ENCODE measurements at regions not wholly inside any gene's neighbourhood (a gene's known extent, or its start where the extent isn't known, plus 50 kb on each side); places are given as distances from the start of the nearest gene placed in this dataset.

- no peak overlapping the region for H3K4me3 ChIP-seq (replicated peaks in 1 of 2; ENCODE audit: low read depth in 2 of 2, low read length in 2 of 2)
- no peak for TF ChIP-seq CTCF (IDR thresholded peaks at IDR 0.05; ENCODE audit: low read depth, low read length)
- DNase-seq (ENCODE audit: low read depth in 2 of 2): no peak
Measured at GRCh38 chr11:45036010-45036409, 85.3 kb upstream of the TP53I11 start.

GRCh38 chr11:45036733-45037132 is 86.0 kb upstream of the TP53I11 start:
- no peak overlapping the region for H3K4me3 ChIP-seq (replicated peaks in 1 of 2; ENCODE audit: low read depth in 2 of 2, low read length in 2 of 2)
- no peak for TF ChIP-seq CTCF (IDR thresholded peaks at IDR 0.05; ENCODE audit: low read depth, low read length)

GRCh38 chr11:45037434-45038005 is 86.8 kb upstream of the TP53I11 start:
- no peak for DNase-seq (ENCODE audit: low read depth in 2 of 2)
- H3K4me3 ChIP-seq (replicated peaks in 1 of 2; ENCODE audit: low read depth in 2 of 2, low read length in 2 of 2): no peak overlapping the region
- TF ChIP-seq CTCF (IDR thresholded peaks at IDR 0.05; ENCODE audit: low read depth, low read length): no peak

More at GRCh38 chr11:45036733-45037132, 86.0 kb upstream of the TP53I11 start:
- DNase-seq (ENCODE audit: low read depth in 2 of 2): no peak

- TF ChIP-seq CTCF (IDR thresholded peaks at IDR 0.05; ENCODE audit: low read depth, low read length): no peak
- H3K4me3 ChIP-seq (replicated peaks in 1 of 2; ENCODE audit: low read depth in 2 of 2, low read length in 2 of 2): no peak overlapping the region
- DNase-seq (ENCODE audit: low read depth in 2 of 2): no peak
Measured at GRCh38 chr11:45038923-45039322, 88.2 kb upstream of the TP53I11 start.

GRCh38 chr11:45041596-45041995 is 90.9 kb upstream of the TP53I11 start:
- TF ChIP-seq CTCF (IDR thresholded peaks at IDR 0.05; ENCODE audit: low read depth, low read length): no peak
- no peak for DNase-seq (ENCODE audit: low read depth in 2 of 2)
- H3K4me3 ChIP-seq (replicated peaks in 1 of 2; ENCODE audit: low read depth in 2 of 2, low read length in 2 of 2): no peak overlapping the region

GRCh38 chr11:45042560-45042959 is 91.9 kb upstream of the TP53I11 start:
- DNase-seq (ENCODE audit: low read depth in 2 of 2): peak in 1 of 2 donors; percentile 17
- no peak for TF ChIP-seq CTCF (IDR thresholded peaks at IDR 0.05; ENCODE audit: low read depth, low read length)
- H3K4me3 ChIP-seq (replicated peaks in 1 of 2; ENCODE audit: low read depth in 2 of 2, low read length in 2 of 2): no peak overlapping the region

Data from cardiac fibroblast (primary cell).